Hypothalamus (tissue), 51 donors: ENCODE measurements at regions not wholly inside any gene's neighbourhood (a gene's known extent, or its start where the extent isn't known, plus 50 kb on each side); places are given as distances from the start of the nearest gene placed in this dataset.
A peak's percentile ranks its signal among the peaks of the same experiment; 100 is the strongest.
"Not testable (repeated sequence)": the region's sequence is repeated elsewhere in the genome, so short reads cannot be mapped to it uniquely, and the experiment has no call there.

Experiments used
- DNase-seq, 51 donors: peaks; one replicate each; lab custom pipeline; 2025; lab: John Stamatoyannopoulos, UW

- DNase-seq, result no peak
Observed at GRCh38 chr15:79602180-79602579, 170.0 kb downstream of the MINAR1 start.

DNA sequence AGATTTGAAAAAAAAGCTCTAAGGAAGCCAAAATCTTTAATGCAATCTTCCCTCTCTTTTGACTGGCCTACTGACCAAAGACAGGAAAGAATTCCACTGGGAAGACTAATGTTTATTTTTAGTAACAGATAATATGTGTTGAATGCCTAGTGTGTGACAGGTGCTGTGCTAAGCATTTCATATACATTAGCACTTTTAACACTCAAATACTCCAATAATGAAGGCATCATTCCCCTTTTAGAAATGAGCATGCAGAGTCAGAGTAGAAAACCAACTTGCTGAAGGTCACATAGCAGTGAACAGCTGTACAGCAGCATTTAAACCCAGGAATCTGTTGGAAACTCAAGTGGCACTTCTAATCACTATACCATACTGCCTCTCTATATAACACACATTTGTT, 170.6 kb downstream of the MINAR1 start:
- DNase-seq, result no peak

GRCh38 chr15:79606831-79607355, 174.8 kb downstream of the MINAR1 start:
- DNase-seq, result no peak

GRCh38 chr15:79608066-79608864, 176.1 kb downstream of the MINAR1 start:
- DNase-seq, result peak in 1 of 51 donors; percentile 32

DNA sequence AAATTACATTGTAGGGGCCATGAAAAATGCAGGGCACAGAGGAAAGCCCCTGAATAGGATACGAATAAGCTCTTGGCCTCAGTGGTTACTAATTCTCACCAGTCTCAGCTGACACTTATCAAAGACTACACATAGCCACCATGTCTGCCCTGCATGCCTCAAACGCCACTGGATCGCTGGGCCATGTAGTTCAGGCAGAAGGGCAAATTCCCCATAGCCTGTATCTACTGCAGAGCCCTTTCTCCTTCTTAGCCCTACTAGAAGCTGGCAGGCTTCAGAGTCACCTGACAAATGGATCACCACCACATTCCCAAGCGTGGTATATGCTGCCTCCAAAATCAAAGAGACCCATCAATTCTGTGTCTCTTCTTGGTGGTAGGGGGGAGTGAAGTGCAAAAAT, 177.4 kb downstream of the MINAR1 start:
- no peak for DNase-seq

DNA sequence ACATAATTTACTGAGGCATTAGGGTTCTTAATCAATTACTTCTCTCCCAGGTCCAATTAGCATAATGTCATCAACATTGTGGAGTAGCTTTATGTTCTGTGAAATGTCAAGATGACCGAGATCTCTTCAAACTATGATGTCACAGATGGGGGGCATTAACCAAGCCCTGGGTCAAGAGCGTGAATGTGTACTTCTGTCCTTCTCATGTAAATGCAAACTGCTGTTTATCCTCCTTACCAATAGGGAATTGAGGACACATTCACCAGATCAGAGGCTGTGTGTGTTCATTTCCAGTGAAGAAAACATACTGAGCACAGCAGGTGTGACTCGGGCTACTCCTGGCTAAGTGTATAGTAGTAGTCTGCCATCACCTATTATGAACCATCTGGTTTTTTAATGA, 177.9 kb downstream of the MINAR1 start:
- no peak for DNase-seq

DNA sequence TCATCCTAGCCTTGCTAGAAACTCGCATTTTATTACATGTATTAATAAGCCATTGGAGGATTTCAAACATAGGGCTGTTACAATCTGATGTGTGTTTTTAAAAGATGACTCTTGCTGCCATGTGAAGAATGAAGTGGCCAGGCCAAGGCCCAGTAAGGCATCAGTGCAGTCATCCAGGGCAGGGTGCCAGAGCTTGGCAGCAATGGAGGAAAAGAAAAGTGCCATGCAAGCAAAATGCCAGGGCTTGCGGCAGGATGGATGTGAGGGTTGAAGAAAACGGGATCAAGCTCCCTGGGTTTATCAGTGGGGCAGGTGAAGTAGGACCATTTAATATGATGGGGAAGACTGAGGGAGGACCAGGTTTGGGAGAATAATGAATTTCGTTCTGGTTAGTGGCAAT, 183.6 kb downstream of the MINAR1 start:
- DNase-seq, result peak in 5 of 51 donors; percentile 2 to 7 (median 5)

DNA sequence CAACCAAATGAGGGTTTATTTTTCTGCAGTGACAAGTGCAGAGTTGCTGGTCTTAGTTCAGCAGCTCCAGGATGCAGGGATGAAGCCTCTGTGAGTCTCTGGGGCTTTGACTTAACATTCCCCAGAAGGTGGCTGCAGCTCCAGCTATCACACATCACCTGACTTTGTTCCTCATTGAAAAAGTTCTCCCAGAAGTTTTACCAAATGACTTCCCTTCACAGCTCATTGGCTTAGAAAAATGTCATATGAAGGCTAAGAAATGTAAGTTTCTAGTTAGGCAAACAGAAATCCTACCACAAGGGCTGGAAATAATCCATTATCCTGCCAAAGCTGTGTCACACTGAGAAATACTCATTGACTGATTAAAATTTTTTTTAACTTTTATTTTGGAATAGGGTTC, 184.9 kb downstream of the MINAR1 start:
- no peak for DNase-seq

- no peak for DNase-seq
Observed at GRCh38 chr15:79620112-79620857, 188.1 kb downstream of the MINAR1 start.

DNA sequence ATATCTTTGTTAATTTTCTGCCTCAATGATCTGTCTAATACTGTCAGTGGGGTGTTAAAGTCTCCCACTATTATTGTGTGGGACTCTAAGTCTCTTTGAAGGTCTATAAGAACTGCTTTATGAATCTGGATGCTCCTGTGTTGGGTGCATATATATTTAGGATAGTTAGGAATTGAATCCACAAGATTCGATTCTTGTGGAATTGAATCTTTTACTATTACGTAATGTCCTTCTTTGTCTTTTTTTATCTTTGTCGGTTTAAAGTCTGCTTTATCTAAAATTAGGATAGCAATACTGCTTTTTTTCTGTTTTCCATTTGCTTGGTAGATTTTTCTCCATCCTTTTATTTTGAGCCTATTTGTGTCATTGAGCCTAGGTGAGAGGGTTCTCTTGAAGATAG, 189.7 kb downstream of the MINAR1 start:
- DNase-seq, result not testable (repeated sequence)

GRCh38 chr15:79623488-79623887, 191.4 kb downstream of the MINAR1 start:
- no peak for DNase-seq

GRCh38 chr15:79629687-79630086, 197.6 kb downstream of the MINAR1 start:
- DNase-seq, result no peak

- DNase-seq, result no peak
Observed at GRCh38 chr15:79632457-79632856, 200.3 kb downstream of the MINAR1 start.

- DNase-seq, result no peak
Observed at GRCh38 chr15:79635149-79635771, 203.1 kb downstream of the MINAR1 start.

- DNase-seq, result no peak
Observed at GRCh38 chr15:79635897-79636561, 203.9 kb downstream of the MINAR1 start.

GRCh38 chr15:79640206-79640605, 208.1 kb downstream of the MINAR1 start:
- DNase-seq, result no peak

- DNase-seq, result no peak
Observed at GRCh38 chr15:79641841-79642240, 209.7 kb downstream of the MINAR1 start.

DNA sequence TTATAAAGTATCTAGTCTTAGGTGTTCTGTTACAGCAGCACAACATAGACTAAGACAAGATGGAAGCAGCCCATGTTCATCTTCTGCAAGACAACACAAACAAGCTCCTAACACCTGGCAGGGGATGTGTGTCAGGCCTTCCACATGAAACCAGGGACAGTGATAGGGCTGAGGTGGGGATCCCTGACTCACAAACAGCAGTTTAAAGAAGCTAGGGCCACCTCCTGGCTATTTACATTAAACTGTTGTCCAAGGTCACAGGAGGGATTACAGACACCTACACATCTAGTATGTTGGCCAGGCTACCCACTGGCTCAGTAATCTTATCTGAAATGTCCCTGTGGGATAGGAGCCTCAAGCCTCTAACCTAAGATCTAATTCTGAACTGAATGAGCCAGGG, 211.3 kb downstream of the MINAR1 start:
- no peak for DNase-seq

DNA sequence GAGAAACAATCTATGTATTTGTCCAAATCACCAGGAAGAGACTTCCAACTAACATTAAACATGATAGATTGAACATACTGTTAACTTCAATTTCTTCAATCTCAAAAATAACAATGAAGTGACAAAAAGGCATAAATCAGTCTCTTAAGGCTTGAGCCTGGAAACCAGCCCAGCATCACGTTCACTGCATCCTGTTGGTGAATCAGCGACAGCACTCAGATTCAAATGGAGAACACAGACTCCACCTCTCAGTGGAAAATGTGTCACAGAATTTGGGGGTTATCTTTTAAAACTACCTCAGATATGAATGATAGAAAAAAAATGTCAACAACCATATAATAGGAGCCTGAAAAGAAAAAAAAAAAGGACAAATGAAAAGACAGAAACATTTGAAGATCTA, 212.0 kb downstream of the MINAR1 start:
- DNase-seq, result no peak

GRCh38 chr15:79652972-79653371, 220.8 kb downstream of the MINAR1 start:
- DNase-seq, result not testable (repeated sequence)

GRCh38 chr15:79653533-79653932, 221.4 kb downstream of the MINAR1 start:
- DNase-seq, result no peak
